HepG2 (cell line): ENCODE measurements at regions not wholly inside any gene's neighbourhood (a gene's known extent, or its start where the extent isn't known, plus 50 kb on each side); places are given as distances from the start of the nearest gene placed in this dataset.

Source experiments
- ATF3 ChIP-seq: sonication (generic); formaldehyde crosslinking; IDR thresholded peaks from 2 replicates; pipeline ENCODE4 v1.4.0; 2020; ENCODE audit warnings: missing genetic modification reagents
- NR1H2 ChIP-seq: sonication (generic); formaldehyde crosslinking; IDR thresholded peaks from 2 replicates; pipeline ENCODE4 v1.8.1; 2022; ENCODE audit warnings: low read depth, missing genetic modification reagents, borderline replicate concordance
- SOX5 ChIP-seq: IDR thresholded peaks from 2 replicates; pipeline ENCODE4 v1.6.1; 2016; ENCODE audit warnings: borderline replicate concordance

GRCh38 chr2:144230033-144230432 lies 289.9 kb downstream of the ZEB2 start:
- no peak for TF ChIP-seq NR1H2 (CRISPR knock-in tag)
- TF ChIP-seq SOX5 (CRISPR knock-in tag) = no peak
- no peak for TF ChIP-seq ATF3 (CRISPR knock-in tag)
